ENCODE measurements at regions not wholly inside any gene's neighbourhood (a gene's known extent, or its start where the extent isn't known, plus 50 kb on each side); places are given as distances from the start of the nearest gene placed in this dataset.

DNA sequence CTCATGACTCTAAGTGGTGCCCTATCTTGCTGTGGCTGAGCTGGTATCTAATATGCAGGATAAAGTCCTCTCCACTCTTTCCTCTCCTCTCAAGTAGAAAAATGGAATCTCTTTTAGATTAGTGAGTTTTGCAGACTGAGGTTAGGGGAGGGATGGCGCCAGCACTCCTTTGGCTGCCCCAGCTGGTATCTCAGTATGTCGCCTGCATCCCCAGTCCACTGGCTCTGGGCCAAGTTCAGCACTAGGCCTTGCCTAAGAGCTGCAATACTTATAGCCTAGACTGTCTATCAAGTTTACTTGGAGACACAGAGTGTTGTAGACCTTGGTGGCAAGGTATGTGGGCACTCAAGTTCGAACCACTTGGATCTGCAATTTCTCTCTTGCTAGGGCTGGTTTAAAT, 351.3 kb downstream of the NAP1L3 start:
- no peak for ATAC-seq (ENCODE audit: low read depth)
- no peaks in the 10 kb centered on the region for H3K36me3 ChIP-seq (ENCODE audit: low read depth)
- DNase-seq (ENCODE audit: low spot score): no peak

DNA sequence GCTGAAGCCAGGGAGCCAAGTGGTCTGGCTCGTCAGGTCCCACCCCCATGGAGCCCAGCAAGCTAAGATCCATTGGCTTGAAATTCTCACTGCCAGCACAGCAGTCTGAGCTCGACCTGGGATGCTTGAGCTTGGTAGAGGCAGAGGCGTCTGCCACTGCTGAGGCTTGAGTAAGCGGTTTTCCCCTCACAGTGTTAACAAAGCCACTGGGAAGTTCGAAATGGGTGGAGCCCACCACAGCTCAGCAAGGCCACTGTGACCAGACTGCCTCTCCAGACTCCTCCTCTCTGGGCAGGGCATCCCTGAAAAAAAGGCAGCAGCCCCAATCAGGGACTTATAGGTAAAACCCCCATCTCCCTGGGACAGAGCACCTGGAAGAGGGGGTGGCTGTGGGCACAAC, 353.8 kb downstream of the NAP1L3 start:
- H3K27ac ChIP-seq (ENCODE audit: poor library complexity, severe bottlenecking): no peak overlapping the region
- DNase-seq (ENCODE audit: low spot score) (no peak), ATAC-seq (ENCODE audit: low read depth) (no peak)
- no peaks in the 10 kb centered on the region for H3K4me1 ChIP-seq (ENCODE audit: insufficient read depth, poor library complexity, severe bottlenecking)
- no peak overlapping the region for H3K4me3 ChIP-seq (ENCODE audit: severe bottlenecking)
- H3K36me3 ChIP-seq (ENCODE audit: low read depth): no peaks in the 10 kb centered on the region
- no peaks in the 10 kb centered on the region for H3K9me3 ChIP-seq (ENCODE audit: severe bottlenecking)
- TF ChIP-seq, protein P1, sequence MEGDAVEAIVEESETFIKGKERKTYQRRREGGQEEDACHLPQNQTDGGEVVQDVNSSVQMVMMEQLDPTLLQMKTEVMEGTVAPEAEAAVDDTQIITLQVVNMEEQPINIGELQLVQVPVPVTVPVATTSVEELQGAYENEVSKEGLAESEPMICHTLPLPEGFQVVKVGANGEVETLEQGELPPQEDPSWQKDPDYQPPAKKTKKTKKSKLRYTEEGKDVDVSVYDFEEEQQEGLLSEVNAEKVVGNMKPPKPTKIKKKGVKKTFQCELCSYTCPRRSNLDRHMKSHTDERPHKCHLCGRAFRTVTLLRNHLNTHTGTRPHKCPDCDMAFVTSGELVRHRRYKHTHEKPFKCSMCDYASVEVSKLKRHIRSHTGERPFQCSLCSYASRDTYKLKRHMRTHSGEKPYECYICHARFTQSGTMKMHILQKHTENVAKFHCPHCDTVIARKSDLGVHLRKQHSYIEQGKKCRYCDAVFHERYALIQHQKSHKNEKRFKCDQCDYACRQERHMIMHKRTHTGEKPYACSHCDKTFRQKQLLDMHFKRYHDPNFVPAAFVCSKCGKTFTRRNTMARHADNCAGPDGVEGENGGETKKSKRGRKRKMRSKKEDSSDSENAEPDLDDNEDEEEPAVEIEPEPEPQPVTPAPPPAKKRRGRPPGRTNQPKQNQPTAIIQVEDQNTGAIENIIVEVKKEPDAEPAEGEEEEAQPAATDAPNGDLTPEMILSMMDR (IDR thresholded peaks at IDR 0.05; ENCODE audit: poor library complexity, severe bottlenecking): no peak
- no peaks in the 10 kb centered on the region for H3K27me3 ChIP-seq (ENCODE audit: insufficient read depth, poor library complexity, severe bottlenecking)

More for the DNA sequence above, 351.3 kb downstream of the NAP1L3 start:
- Histone ChIP-seq H3K9me3 (ENCODE audit: severe bottlenecking) (no peaks in the 10 kb centered on the region), H3K4me3 (ENCODE audit: severe bottlenecking) (no peak overlapping the region), H3K27me3 (ENCODE audit: insufficient read depth, poor library complexity, severe bottlenecking) (no peaks in the 10 kb centered on the region), H3K4me1 (ENCODE audit: insufficient read depth, poor library complexity, severe bottlenecking) (no peaks in the 10 kb centered on the region), H3K27ac (ENCODE audit: poor library complexity, severe bottlenecking) (no peak overlapping the region)
- TF ChIP-seq, protein P1 (IDR thresholded peaks at IDR 0.05; ENCODE audit: poor library complexity, severe bottlenecking): no peak

Measured in RWPE2 (cell line).